T-cell (primary cell): ENCODE measurements at regions not wholly inside any gene's neighbourhood (a gene's known extent, or its start where the extent isn't known, plus 50 kb on each side); places are given as distances from the start of the nearest gene placed in this dataset.

Experiments
- ATAC-seq, 4 experiments: fragments of 200-7000 bp in 3 of 4; fragments of 150-1000 bp in 1 of 4; cut with Tn5 transposase; replicated peaks in 1 of 4; 1 replicate in 3 of 4; 2 replicates in 1 of 4; pipeline ENCODE4 v1.10.0; 2021; ENCODE audit warnings: moderate library complexity in 3 of 4, mild to moderate bottlenecking in 2 of 4, moderate number of reproducible peaks in 1 of 4
- CTCF ChIA-PET, 2 donors: fragments of 300-600 bp; sonication (Branson Sonifier 250); formaldehyde crosslinking; loops; one replicate each; lab custom pipeline; 2022; ENCODE audit warnings: antibody characterized with exemption in 2 of 2; lab: Charles Lee
- POLR2A ChIA-PET, 2 donors: fragments of 300-600 bp; sonication (Branson Sonifier 250); formaldehyde crosslinking; loops; one replicate each; lab custom pipeline; 2022; ENCODE audit warnings: antibody characterized with exemption in 2 of 2; lab: Charles Lee
- DNase-seq, 35 experiments: peaks; one replicate each; pipeline versions ENCODE4 v3.0.0 to v3.0.0-alpha.2; 2013 to 2023
- H3K27ac ChIP-seq: one replicate; pipeline ENCODE4 v1.5.1; 2013; ENCODE audit warnings: low read length
- H3K27me3 ChIP-seq, 2 experiments: replicated peaks in 1 of 2; 1 replicate in 1 of 2; 2 replicates in 1 of 2; pipeline versions ENCODE4 v1.6.1 to v1.7.0; 2013; ENCODE audit warnings: low read length in 1 of 2, mixed read lengths in 1 of 2; ENCODE audit not compliant: control insufficient read depth in 2 of 2, insufficient read depth in 2 of 2; ENCODE audit errors: extremely low read depth in 1 of 2
- H3K36me3 ChIP-seq, 2 donors: 1 replicate in 1 of 2; 2 replicates in 1 of 2; pipeline versions ENCODE4 v1.6.1 to v1.7.0; 2013; ENCODE audit warnings: low read length in 1 of 2; ENCODE audit not compliant: control insufficient read depth in 2 of 2, insufficient read depth in 1 of 2; ENCODE audit errors: extremely low read depth in 1 of 2
- H3K4me1 ChIP-seq, 2 experiments: 1 replicate in 1 of 2; 2 replicates in 1 of 2; pipeline versions ENCODE4 v1.6.1 to v1.7.0; 2013; ENCODE audit warnings: low read length in 2 of 2, mixed read lengths in 1 of 2; ENCODE audit not compliant: insufficient read depth in 2 of 2, control insufficient read depth in 1 of 2; ENCODE audit errors: extremely low read depth in 1 of 2
- H3K4me3 ChIP-seq, 2 donors: 1 replicate in 1 of 2; 2 replicates in 1 of 2; pipeline versions ENCODE4 v1.5.1 to v1.7.0; 2013; ENCODE audit warnings: mild to moderate bottlenecking in 2 of 2, low read length in 1 of 2, moderate library complexity in 1 of 2; ENCODE audit not compliant: control insufficient read depth in 1 of 2; ENCODE audit errors: extremely low read depth in 1 of 2
- H3K9me3 ChIP-seq: 2 replicates; pipeline ENCODE4 v1.7.0; 2013
- H3K27ac Mint-ChIP-seq, 2 donors: one replicate each; pipeline ENCODE4 v1.8.0; 2020 to 2021; ENCODE audit warnings: mild to moderate bottlenecking in 2 of 2, mixed read lengths in 2 of 2
- H3K27me3 Mint-ChIP-seq, 2 donors: one replicate each; pipeline ENCODE4 v1.8.0; 2021 to 2022; ENCODE audit warnings: mixed read lengths in 2 of 2
- H3K36me3 Mint-ChIP-seq: one replicate; pipeline ENCODE4 v1.8.0; 2021; ENCODE audit warnings: mixed read lengths
- H3K4me1 Mint-ChIP-seq, 3 donors: one replicate each; pipeline ENCODE4 v1.8.0; 2020 to 2022; ENCODE audit warnings: mixed read lengths in 3 of 3, mild to moderate bottlenecking in 1 of 3
- H3K4me3 Mint-ChIP-seq, 3 donors: one replicate each; pipeline ENCODE4 v1.8.0; 2020 to 2022; ENCODE audit warnings: mild to moderate bottlenecking in 3 of 3, mixed read lengths in 3 of 3, moderate library complexity in 3 of 3
- H3K9me3 Mint-ChIP-seq, 3 donors: one replicate each; pipeline ENCODE4 v1.8.0; 2020 to 2022; ENCODE audit warnings: mixed read lengths in 3 of 3
- WGBS: methylation state at CpG from one replicate; pipeline ENCODE4 v1.1.5; 2013; ENCODE audit warnings: missing lambda C conversion rate; ENCODE audit not compliant: insufficient coverage; 5-methylcytosine and 5-hydroxymethylcytosine counted together

DNA sequence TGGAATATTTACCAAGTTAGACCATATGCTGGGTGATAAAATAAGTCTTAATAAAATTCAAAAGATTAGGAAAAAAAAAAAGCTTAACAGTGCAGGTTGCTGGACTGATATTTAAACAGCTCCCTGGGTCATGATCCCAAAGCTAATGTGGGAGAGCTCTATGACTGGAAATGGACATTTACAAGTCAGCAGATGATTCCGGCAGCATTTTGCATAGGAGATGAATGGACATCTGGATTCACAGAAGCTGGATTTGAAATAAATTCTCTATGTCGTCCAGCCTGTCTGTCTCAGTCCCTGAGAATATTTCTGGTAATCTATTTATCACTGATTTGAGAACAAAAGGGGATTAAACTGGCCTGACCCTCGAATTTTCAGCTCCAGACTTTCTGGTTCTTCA, 52.3 kb upstream of the KLHL25 start:
- ChIA-PET POLR2A (interaction anchor here in 1 of 2 donors (0.6 kb wide), 1 partner anchor 101 kb away, joined by 3 read pairs; no protein-coding TSS in a partner anchor), CTCF (interaction anchor here in 1 of 2 donors (0.7 kb wide), 1 partner anchor 313 kb away, joined by 3 read pairs; no protein-coding TSS in a partner anchor)
- Histone ChIP-seq H3K4me3 (no peak overlapping the region), H3K36me3 (no peaks in the 10 kb centered on the region), H3K9me3 (peaks cover 2% of the 10 kb centered on the region), H3K27ac (no peak overlapping the region), H3K4me1 (no peaks in the 10 kb centered on the region), H3K27me3 (peaks cover 0 to 16% of the 10 kb centered on the region in 2 experiments)
- Mint-ChIP-seq H3K9me3 (peaks cover 0 to 4% (median 0%) of the 10 kb centered on the region in 3 donors), H3K4me3 (no peak overlapping the region), H3K36me3 (no peaks in the 10 kb centered on the region), H3K27ac (no peak overlapping the region), H3K4me1 (no peaks in the 10 kb centered on the region), H3K27me3 (peaks cover 17 to 18% of the 10 kb centered on the region in 2 donors)
- ATAC-seq (no peak), DNase-seq (no peak)
- 100% methylated on average over 1 of the region's 3 CpGs for WGBS

DNA sequence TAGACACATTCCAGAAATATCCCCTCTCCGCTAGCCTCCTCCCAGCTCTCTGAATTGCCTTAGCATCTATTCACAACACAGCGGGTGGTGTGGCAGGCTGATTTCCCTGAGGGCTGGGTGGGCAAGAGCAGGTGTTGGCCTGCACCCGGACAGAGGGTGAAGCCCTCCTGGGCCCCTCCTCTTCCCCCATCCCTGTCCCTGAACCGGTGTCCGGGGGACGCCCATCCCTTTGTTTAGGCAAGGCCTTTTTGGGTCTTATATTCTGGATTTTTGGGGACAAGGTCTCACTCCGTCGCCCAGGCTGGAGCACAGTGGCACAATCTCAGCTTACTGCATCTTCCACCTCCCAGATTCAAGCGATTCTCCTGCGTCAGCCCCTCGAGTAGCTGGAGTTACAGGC, 55.2 kb upstream of the KLHL25 start:
- Mint-ChIP-seq H3K4me1 (peaks cover 0 to 3% (median 2%) of the 10 kb centered on the region in 3 donors), H3K9me3 (peaks cover 0 to 4% (median 0%) of the 10 kb centered on the region in 3 donors), H3K4me3 (no peak overlapping the region), H3K27ac (no peak overlapping the region), H3K27me3 (peaks cover 20 to 21% of the 10 kb centered on the region in 2 donors), H3K36me3 (no peaks in the 10 kb centered on the region)
- no peak for ATAC-seq
- Histone ChIP-seq H3K27ac (no peak overlapping the region), H3K4me1 (no peaks in the 10 kb centered on the region), H3K27me3 (peaks cover 0 to 23% of the 10 kb centered on the region in 2 experiments), H3K4me3 (no peak overlapping the region), H3K9me3 (peaks cover 2% of the 10 kb centered on the region), H3K36me3 (no peaks in the 10 kb centered on the region)
- DNase-seq = no peak
- ChIA-PET POLR2A (no interaction called here), CTCF (no interaction called here)
- 90% methylated on average over 2 of the region's 11 CpGs for WGBS

DNA sequence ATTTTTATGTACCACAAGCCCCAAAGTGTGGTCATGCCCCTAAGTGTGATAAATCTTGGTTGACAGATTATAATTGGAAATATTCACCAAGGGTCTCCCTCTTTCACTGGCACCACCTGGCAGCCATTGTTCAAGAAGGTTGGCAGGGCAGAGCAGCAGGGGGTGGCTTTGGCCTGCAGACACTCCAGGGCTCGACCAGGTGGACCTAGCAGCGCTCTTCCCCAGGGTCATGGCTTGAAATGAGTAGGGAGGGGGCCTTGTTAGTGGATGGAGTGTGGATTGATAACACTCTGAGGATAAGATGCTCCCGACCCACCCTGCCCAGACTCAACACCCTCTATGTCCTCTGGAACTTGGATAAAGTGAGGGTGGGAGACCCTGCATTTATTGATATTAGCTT, 58.2 kb upstream of the KLHL25 start:
- Mint-ChIP-seq H3K36me3 (no peaks in the 10 kb centered on the region), H3K9me3 (no peaks in the 10 kb centered on the region), H3K27ac (no peak overlapping the region), H3K4me1 (peaks cover 0 to 3% (median 2%) of the 10 kb centered on the region in 3 donors), H3K27me3 (peaks cover 21 to 26% of the 10 kb centered on the region in 2 donors), H3K4me3 (no peak overlapping the region)
- H3K36me3 ChIP-seq = no peaks in the 10 kb centered on the region
- POLR2A ChIA-PET = no interaction called here
- H3K9me3 ChIP-seq = no peaks in the 10 kb centered on the region
- H3K4me1 ChIP-seq = no peaks in the 10 kb centered on the region
- ATAC-seq (no peak), DNase-seq (no peak)
- CTCF ChIA-PET = interaction anchor here (0.5 to 0.7 kb wide), 4 partner anchors 27 to 379 kb away, joined by 3 to 6 read pairs (median 4); no protein-coding TSS in a partner anchor
- no peak overlapping the region for H3K27ac ChIP-seq
- WGBS = no CpG with 5 or more reads among the region's 3 CpGs
- H3K4me3 ChIP-seq = no peak overlapping the region
- H3K27me3 ChIP-seq = peaks cover 0 to 23% of the 10 kb centered on the region in 2 experiments

DNA sequence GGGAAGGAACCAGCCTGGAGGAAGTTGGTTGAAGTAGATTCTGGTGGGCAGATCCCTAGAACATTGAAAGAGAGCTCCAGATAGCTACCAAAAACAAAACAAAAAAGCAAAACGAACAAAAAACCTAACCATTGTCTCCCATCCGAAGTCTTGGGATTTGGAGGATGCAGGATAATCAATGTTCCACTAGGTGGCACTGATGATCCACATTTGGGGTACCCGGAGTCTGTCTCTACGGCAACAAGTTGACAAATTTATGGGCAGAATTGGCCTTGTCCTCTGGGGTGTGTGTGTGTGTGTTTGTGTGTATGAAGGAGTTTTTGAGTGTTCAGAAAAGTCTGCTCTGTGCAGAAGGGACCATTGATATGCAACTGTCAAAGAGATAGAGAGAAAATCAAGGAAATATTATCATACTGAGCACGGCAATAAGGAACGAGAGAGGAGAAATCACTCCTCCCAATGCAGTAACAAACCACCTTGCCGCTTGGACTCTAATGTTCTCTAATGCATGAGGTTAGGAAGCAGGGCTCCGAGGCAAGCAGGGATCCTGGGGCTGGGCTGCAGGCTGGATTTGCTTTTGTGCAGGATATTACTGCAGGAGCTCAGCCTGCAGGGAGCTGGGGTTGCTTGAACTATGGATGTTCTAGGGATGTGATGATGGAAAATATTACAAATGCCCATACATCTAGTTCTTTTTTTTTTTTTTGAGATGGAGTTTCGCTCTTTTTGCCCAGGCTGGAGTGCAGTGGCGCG, 59.8 kb upstream of the KLHL25 start:
- POLR2A ChIA-PET = no interaction called here
- H3K4me3 Mint-ChIP-seq = no peak overlapping the region
- peak; percentile 54 to 71 (median 64) for ATAC-seq
- peaks cover 2 to 27% of the 10 kb centered on the region in 2 experiments for H3K27me3 ChIP-seq
- H3K4me3 ChIP-seq = no peak overlapping the region
- no peaks in the 10 kb centered on the region for H3K9me3 ChIP-seq
- CTCF ChIA-PET = no interaction called here
- H3K4me1 Mint-ChIP-seq = peaks cover 6 to 9% (median 8%) of the 10 kb centered on the region in 3 donors
- DNase-seq = peak in 29 of 35 experiments; percentile 13 to 81 (median 39)
- H3K27ac Mint-ChIP-seq = no peak overlapping the region
- H3K36me3 Mint-ChIP-seq = no peaks in the 10 kb centered on the region
- H3K36me3 ChIP-seq = no peaks in the 10 kb centered on the region
- H3K27ac ChIP-seq = no peak overlapping the region
- peaks cover 0 to 8% of the 10 kb centered on the region in 2 experiments for H3K4me1 ChIP-seq
- 0% methylated on average over 3 of the region's 11 CpGs for WGBS
- H3K27me3 Mint-ChIP-seq = peaks cover 29 to 33% of the 10 kb centered on the region in 2 donors
- no peaks in the 10 kb centered on the region for H3K9me3 Mint-ChIP-seq

DNA sequence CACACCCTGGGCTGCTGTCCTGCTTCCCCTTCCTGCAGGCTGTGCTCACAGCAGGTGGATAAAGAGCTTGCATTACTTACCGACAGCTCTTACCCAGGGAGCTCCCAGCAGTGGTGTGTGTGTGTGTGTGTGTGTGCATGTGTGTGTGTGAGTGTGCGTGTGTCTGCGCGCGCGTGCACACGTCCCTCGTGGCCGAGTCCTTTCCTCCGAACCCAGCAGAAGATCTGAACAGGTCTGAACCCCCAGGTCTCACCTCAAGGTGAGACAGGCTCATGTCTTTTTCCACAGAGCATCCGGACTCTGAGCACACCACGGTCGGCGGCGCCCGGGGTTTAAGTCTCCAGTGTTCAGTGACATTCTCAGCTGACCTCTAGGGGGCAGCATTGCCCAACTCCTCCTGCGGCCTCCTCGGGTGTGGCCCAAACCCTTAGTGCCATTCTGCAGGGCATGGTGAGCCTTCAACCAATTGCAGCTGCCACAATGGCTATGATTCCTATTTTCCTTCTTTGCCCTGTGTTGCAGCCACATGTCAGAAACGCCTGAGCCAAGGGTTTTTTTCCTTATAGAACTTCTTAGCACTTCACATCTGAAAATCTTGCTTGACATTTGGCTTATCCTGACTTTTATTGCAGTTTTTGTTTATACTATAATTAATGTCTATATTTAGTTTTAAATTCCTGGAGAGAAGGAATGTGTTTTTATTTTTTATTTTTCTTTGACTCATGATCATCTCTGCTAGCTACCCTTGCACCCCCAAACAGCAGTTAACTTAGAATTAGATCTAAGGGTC, 64.1 kb upstream of the KLHL25 start:
- ChIA-PET CTCF (interaction anchor here (0.5 to 1.3 kb wide), 4 partner anchors 758 to 885 kb away, joined by 3 to 6 read pairs (median 3); no protein-coding TSS in a partner anchor), POLR2A (no interaction called here)
- H3K4me3 Mint-ChIP-seq = peak overlapping the region; percentile 24 to 51 (median 28)
- WGBS = 7% methylated on average over 17 of the region's 19 CpGs
- Histone ChIP-seq H3K36me3 (no peaks in the 10 kb centered on the region), H3K4me1 (peaks cover 0 to 8% of the 10 kb centered on the region in 2 experiments), H3K27ac (no peak overlapping the region), H3K9me3 (no peaks in the 10 kb centered on the region), H3K4me3 (peak overlapping the region in 1 of 2 donors; percentile 32), H3K27me3 (peaks cover 2 to 27% of the 10 kb centered on the region in 2 experiments)
- H3K9me3 Mint-ChIP-seq = no peaks in the 10 kb centered on the region
- peak; percentile 88 to 91 (median 88) for ATAC-seq
- no peaks in the 10 kb centered on the region for H3K36me3 Mint-ChIP-seq
- no peak overlapping the region for H3K27ac Mint-ChIP-seq
- peak; percentile 27 to 84 (median 66) for DNase-seq
- H3K4me1 Mint-ChIP-seq = peaks cover 6 to 9% (median 8%) of the 10 kb centered on the region in 3 donors
- H3K27me3 Mint-ChIP-seq = peaks cover 26 to 31% of the 10 kb centered on the region in 2 donors

DNA sequence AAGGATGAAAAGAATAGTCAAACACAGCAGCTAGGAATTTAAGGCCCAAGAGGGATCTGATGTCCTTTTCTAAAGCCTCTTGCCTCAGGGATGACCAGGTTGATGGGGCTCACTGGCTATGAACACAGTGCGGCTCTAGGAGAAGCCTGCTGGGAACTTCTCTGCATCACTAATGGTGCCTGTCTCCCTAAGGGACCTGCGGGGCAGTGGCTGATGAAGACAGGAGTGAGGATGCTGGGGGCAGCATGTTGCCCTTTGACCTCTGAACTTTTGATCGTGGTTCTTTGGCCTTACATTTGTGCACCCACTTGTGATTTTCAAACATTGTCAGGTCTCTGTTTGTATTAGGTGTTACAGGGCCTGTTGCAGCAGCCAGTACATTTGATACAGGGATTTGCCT, 64.9 kb upstream of the KLHL25 start:
- Mint-ChIP-seq H3K9me3 (no peaks in the 10 kb centered on the region), H3K4me3 (no peak overlapping the region), H3K27ac (no peak overlapping the region), H3K27me3 (peaks cover 21 to 25% of the 10 kb centered on the region in 2 donors), H3K36me3 (no peaks in the 10 kb centered on the region), H3K4me1 (peaks cover 6 to 9% (median 7%) of the 10 kb centered on the region in 3 donors)
- Histone ChIP-seq H3K36me3 (no peaks in the 10 kb centered on the region), H3K27me3 (peaks cover 2 to 20% of the 10 kb centered on the region in 2 experiments), H3K4me3 (no peak overlapping the region), H3K9me3 (no peaks in the 10 kb centered on the region), H3K27ac (no peak overlapping the region), H3K4me1 (peaks cover 0 to 8% of the 10 kb centered on the region in 2 experiments)
- ChIA-PET POLR2A (no interaction called here), CTCF (no interaction called here)
- ATAC-seq = no peak
- WGBS = 81% methylated on average over 3 of the region's 3 CpGs
- DNase-seq = no peak
